ENCODE measurements at regions not wholly inside any gene's neighbourhood (a gene's known extent, or its start where the extent isn't known, plus 50 kb on each side); places are given as distances from the start of the nearest gene placed in this dataset.
"Not testable (repeated sequence)": the region's sequence is repeated elsewhere in the genome, so short reads cannot be mapped to it uniquely, and the experiment has no call there.

- intact Hi-C loops (cut with DNase I): loop anchor here (10.0 kb wide), 1 partner anchor 112 kb away; the partner anchor contains the start of genes SEPTIN10 and SOWAHC
Measured at GRCh38 chr2:109726379-109727270, 67.5 kb upstream of the RGPD5 start.

DNA sequence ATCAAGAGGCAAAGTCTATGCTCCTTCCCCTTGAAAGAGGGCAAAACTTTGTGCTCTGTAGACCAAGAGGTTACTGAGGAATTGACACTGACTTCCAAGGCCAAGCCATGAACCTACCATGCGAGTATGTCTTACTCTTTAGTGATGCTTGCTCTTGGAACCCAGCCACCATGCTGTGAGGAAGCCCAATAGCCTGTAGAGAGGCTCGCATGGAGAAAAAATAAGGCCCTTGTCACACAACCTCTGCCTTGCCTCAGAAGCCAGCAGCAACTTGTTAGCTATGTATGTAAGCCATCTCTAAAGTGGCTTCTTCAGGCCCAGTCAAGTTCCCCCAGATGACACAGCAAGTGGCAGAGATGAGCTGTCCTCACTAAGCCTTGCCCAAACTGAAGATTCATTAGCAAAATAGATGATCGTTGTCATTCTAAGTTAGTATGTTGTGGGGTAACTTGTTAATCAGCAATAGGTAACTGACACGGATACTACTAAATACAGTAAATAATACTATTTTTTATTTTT lies 66.1 kb upstream of the RGPD5 start:
- peak; percentile 2 for DNase-seq (ENCODE audit: low spot score)
- Histone ChIP-seq H3K36me3 (no peaks in the 10 kb centered on the region), H3K27me3 (replicated peaks; ENCODE audit: insufficient read depth) (no peaks in the 10 kb centered on the region), H3K27ac (no peak overlapping the region), H3K4me3 (no peak overlapping the region), H3K4me1 (replicated peaks) (no peaks in the 10 kb centered on the region), H3K9me3 (no peaks in the 10 kb centered on the region)
- TF ChIP-seq CTCF (IDR thresholded peaks at IDR 0.05): no peak
- no peak for TF ChIP-seq POLR2AphosphoS5 (IDR thresholded peaks at IDR 0.05)
- TF ChIP-seq POLR2A (IDR thresholded peaks at IDR 0.05): no peak
- WGBS: 96% methylated on average over 4 of the region's 4 CpGs
- intact Hi-C loops (cut with DNase I): loop anchor here (10.0 kb wide), 1 partner anchor 113 kb away; the partner anchor contains the start of genes SEPTIN10 and SOWAHC

More at GRCh38 chr2:109726379-109727270, 67.5 kb upstream of the RGPD5 start:
- TF ChIP-seq CTCF (IDR thresholded peaks at IDR 0.05): no peak
- TF ChIP-seq POLR2A (IDR thresholded peaks at IDR 0.05): no peak
- H3K4me1 ChIP-seq (replicated peaks): peaks cover 6% of the 10 kb centered on the region
- no peaks in the 10 kb centered on the region for H3K27me3 ChIP-seq (replicated peaks; ENCODE audit: insufficient read depth)
- H3K27ac ChIP-seq: no peak overlapping the region
- no peak overlapping the region for H3K4me3 ChIP-seq
- H3K9me3 ChIP-seq: no peaks in the 10 kb centered on the region
- peak; percentile 2 for DNase-seq (ENCODE audit: low spot score)
- no peaks in the 10 kb centered on the region for H3K36me3 ChIP-seq
- WGBS: 83% methylated on average over 16 of the region's 16 CpGs

- H3K27ac ChIP-seq; H3K4me3 ChIP-seq; H3K4me1 ChIP-seq (replicated peaks); DNase-seq (ENCODE audit: low spot score); H3K36me3 ChIP-seq; H3K9me3 ChIP-seq; H3K27me3 ChIP-seq (replicated peaks; ENCODE audit: insufficient read depth); intact Hi-C loops (cut with DNase I): not testable (repeated sequence)
- WGBS: 96% methylated on average over 14 of the region's 14 CpGs
Measured at GRCh38 chr2:109733746-109734145, 60.4 kb upstream of the RGPD5 start.

DNA sequence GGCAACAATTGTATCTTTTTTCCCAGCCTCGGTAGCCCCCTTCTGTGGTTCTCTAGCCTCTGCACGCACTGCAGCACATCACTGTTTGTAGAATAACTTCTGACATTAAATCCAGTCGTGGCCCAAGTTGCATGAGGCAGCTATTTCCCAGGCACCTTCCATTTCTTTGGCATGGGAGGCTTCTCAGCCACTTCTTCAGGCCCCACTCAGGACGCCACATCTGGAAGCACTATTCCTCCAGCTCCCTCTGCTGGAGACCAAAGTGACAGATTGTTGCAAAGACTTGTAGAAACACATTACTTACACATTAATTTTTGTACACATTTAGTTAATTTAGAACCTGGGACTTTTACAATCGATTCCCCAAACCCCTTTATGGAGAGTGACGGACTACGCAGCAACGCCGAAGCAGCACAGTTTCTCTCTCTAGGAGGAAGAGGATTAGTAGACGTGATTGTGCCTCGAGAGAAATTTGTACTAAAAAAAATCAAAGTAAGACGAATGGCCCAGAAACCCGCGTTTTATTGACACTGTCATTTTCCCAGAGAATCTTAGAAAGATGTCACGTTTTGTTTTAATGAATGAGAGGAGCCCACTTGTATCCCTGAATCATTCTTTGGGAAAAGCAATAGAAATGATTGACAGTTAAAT lies 57.8 kb upstream of the RGPD5 start:
- TF ChIP-seq POLR2A (IDR thresholded peaks at IDR 0.05): no peak
- peak; percentile 20 for TF ChIP-seq POLR2AphosphoS5 (IDR thresholded peaks at IDR 0.05)
- TF ChIP-seq CTCF (IDR thresholded peaks at IDR 0.05): peak; percentile 10 to 76 (median 74)
- intact Hi-C loops (cut with DNase I): no loop called here
- DNase-seq (ENCODE audit: low spot score): peak; percentile 63

More for the DNA sequence above, 57.8 kb upstream of the RGPD5 start:
- H3K4me3 ChIP-seq: no peak overlapping the region
- H3K4me1 ChIP-seq (replicated peaks): no peaks in the 10 kb centered on the region
- no peak overlapping the region for H3K27ac ChIP-seq
- 35% methylated on average over 15 of the region's 15 CpGs for WGBS
- no peaks in the 10 kb centered on the region for H3K27me3 ChIP-seq (replicated peaks; ENCODE audit: insufficient read depth)
- no peaks in the 10 kb centered on the region for H3K9me3 ChIP-seq
- no peaks in the 10 kb centered on the region for H3K36me3 ChIP-seq

All from prostate gland (tissue), 2 donors.